GM21390 (cell line): ENCODE measurements at regions not wholly inside any gene's neighbourhood (a gene's known extent, or its start where the extent isn't known, plus 50 kb on each side); places are given as distances from the start of the nearest gene placed in this dataset.

Source experiments
- ATAC-seq: cut with Tn5 transposase; IDR thresholded peaks from one replicate; pipeline ENCODE4 v1.9.1; 2021; ENCODE audit not compliant: unreplicated experiment

- ATAC-seq = no peak
Observed at GRCh38 chr11:134474070-134474860, 62.2 kb upstream of the B3GAT1 start.

GRCh38 chr11:134471716-134472455 lies 59.8 kb upstream of the B3GAT1 start:
- no peak for ATAC-seq

GRCh38 chr11:134471087-134471715 lies 59.2 kb upstream of the B3GAT1 start:
- no peak for ATAC-seq

GRCh38 chr11:134470238-134470637 lies 58.2 kb upstream of the B3GAT1 start:
- no peak for ATAC-seq

GRCh38 chr11:134469627-134470026 lies 57.6 kb upstream of the B3GAT1 start:
- no peak for ATAC-seq

GRCh38 chr11:134468796-134469195 lies 56.8 kb upstream of the B3GAT1 start:
- ATAC-seq = no peak

- ATAC-seq = no peak
Observed at GRCh38 chr11:134468081-134468668, 56.1 kb upstream of the B3GAT1 start.

- no peak for ATAC-seq
Observed at GRCh38 chr11:134466610-134467567, 54.8 kb upstream of the B3GAT1 start.

- ATAC-seq = no peak
Observed at GRCh38 chr11:134466156-134466555, 54.1 kb upstream of the B3GAT1 start.

GRCh38 chr11:134464981-134465730 lies 53.1 kb upstream of the B3GAT1 start:
- no peak for ATAC-seq

GRCh38 chr11:134464196-134464595 lies 52.2 kb upstream of the B3GAT1 start:
- ATAC-seq = no peak

- no peak for ATAC-seq
Observed at GRCh38 chr11:134463716-134464115, 51.7 kb upstream of the B3GAT1 start.
